NCI-H2227 treated with DMSO at 0.1 percent for 48 hours (cell line): ENCODE measurements at regions not wholly inside any gene's neighbourhood (a gene's known extent, or its start where the extent isn't known, plus 50 kb on each side); places are given as distances from the start of the nearest gene placed in this dataset.
"Not testable (repeated sequence)": the region's sequence is repeated elsewhere in the genome, so short reads cannot be mapped to it uniquely, and the experiment has no call there.

ENCODE experiments used
- DNase-seq: peaks from one replicate; lab custom pipeline; 2025; lab: John Stamatoyannopoulos, UW

- no peak for DNase-seq
Measured at GRCh38 chr5:153257381-153257780, 233.1 kb upstream of the GRIA1 start.

DNA sequence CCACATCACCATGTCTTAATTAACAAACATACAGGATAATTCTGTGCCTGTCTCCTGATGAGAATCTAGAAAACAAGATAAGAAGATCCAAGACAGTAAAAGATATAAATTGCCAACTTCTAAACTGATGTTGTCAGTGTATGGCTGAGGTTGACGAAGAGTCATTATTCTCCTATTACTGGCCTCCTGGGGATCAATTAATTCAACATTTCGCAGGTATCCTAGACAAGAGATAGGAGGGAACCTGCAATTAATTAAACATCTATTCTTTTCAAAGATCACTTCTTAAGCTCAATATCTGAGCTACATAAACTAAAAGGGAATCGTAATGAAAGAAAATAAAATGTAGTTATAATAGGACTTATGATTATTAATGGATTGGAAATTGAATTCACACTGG lies 232.0 kb upstream of the GRIA1 start:
- no peak for DNase-seq

DNA sequence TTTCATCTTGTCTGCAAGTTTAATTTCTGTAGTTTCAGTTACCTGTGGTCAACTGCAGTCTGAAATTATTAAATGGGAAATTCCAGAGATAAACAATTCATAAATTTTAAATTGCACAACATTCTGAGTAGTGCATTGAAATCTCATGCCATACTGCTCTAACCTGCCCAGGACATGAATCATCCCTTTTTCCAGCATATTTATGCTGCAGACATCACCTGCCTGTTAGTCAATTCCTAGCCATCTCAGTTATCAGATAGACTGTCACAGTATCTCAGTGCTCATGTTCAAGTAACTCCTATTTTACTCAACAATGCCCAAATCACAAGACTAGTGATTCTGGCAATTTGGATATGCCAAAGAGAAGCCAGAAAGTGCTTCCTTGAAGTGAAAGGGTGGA lies 223.0 kb upstream of the GRIA1 start:
- DNase-seq: no peak

- DNase-seq: no peak
Measured at GRCh38 chr5:153275695-153276094, 214.8 kb upstream of the GRIA1 start.

- no peak for DNase-seq
Measured at GRCh38 chr5:153276151-153276550, 214.3 kb upstream of the GRIA1 start.

DNA sequence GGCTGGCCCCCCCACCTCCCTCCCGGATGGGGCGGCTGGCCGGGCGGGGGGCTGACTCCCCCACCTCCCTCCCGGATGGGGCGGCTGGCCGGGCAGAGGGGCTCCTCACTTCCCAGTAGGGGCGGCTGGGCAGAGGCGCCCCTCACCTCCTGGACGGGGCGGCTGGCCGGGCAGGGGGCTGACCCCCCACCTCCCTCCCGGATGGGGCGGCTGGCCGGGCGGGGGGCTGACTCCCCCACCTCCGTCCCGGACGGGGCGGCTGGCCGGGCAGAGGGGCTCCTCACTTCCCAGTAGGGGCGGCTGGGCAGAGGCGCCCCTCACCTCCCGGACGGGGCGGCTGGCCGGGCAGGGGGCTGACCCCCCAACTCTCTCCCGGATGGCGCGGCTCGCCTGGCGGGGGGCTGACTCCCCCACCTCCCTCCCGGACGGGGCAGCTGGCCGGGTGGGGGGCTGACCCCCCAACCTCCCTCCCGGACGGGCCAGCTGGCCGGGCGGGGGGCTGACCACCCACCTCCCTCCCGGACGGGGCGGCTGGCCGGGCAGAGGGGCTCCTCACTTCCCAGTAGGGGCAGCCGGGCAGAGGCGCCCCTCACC lies 194.1 kb upstream of the GRIA1 start:
- DNase-seq: not testable (repeated sequence)

GRCh38 chr5:153299891-153300290 lies 190.6 kb upstream of the GRIA1 start:
- no peak for DNase-seq

GRCh38 chr5:153308282-153308681 lies 182.2 kb upstream of the GRIA1 start:
- no peak for DNase-seq

DNA sequence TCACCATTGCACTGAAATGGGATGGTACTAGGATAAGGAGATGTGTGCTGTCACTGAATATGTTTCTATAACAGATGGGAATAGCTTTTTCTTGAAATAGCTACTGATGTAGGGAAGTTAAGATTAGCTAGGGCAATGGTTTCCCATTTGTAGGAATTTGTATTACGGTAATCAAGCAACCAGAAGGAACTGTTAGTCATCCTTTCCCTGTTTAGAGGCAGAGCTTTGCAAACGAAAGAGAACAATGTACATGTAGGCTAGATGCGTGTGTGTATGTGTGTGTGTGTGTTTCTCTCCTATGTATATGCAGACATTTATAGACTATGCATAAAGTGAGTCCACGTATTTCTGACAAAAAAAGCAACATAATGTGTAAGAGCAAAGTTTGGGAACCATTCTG lies 171.9 kb upstream of the GRIA1 start:
- no peak for DNase-seq

DNA sequence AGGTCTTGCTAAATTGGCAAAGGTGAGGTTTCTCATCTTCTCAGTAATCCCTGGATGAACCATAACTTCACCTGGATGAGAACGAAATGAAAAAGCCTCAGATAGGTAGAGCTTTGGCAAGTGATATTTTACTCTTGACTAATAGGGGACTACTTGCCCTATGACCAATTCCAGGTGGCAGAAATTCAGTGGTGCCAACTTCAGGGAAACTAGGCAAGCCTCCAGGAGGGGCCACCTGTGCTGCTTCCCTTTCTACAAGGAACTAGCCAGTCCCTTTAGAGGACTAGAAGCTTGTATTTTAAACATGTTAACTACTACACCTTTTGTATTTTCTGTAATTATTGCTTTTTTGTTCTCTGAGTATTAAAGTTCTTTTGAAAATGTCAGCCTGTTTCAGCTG lies 169.0 kb upstream of the GRIA1 start:
- no peak for DNase-seq

GRCh38 chr5:153340139-153340538 lies 150.3 kb upstream of the GRIA1 start:
- DNase-seq: no peak

DNA sequence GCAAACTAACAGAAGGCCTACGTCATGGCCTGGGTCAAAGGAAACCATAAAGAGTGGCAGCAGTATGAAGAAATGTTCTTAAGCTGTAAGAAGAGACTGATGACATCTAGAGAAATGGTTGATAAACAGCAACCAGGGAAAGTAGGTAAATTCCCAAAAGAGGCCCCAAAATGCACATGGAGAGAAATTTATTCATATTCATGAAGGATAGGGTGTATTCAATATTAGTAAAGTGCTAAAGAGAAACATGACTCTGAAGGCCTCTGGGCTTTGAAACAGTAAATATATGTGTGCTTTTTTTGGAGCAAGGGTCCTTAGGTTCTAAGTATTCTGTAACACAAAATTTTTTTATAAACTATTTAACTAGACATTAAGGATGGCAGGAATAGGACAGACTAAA lies 149.7 kb upstream of the GRIA1 start:
- DNase-seq: no peak

DNA sequence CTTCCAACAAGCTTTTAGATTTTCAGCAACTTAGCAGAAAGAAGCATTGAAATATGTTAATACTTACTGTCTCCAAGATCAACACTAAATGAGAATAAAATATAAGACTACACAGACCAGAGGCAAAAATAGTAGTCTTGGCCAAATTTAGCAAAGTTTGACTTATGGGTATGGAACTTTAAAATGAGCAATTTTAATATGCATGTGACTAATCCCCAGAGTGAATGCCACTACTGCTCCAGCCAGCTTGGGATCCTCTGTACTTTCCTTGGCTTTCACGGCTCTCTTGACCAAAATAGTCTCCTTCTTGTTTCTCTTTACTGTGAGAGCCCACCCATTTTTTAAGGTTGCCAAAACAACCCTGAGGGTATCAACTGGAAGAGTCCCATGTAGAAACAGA lies 148.0 kb upstream of the GRIA1 start:
- no peak for DNase-seq

- no peak for DNase-seq
Measured at GRCh38 chr5:153347611-153348010, 142.9 kb upstream of the GRIA1 start.

- no peak for DNase-seq
Measured at GRCh38 chr5:153350175-153350883, 140.1 kb upstream of the GRIA1 start.

- DNase-seq: peak; percentile 79
Measured at GRCh38 chr5:153352685-153353219, 137.7 kb upstream of the GRIA1 start.

GRCh38 chr5:153357493-153358112 lies 132.9 kb upstream of the GRIA1 start:
- DNase-seq: no peak

GRCh38 chr5:153358315-153358976 lies 132.0 kb upstream of the GRIA1 start:
- DNase-seq: no peak

DNA sequence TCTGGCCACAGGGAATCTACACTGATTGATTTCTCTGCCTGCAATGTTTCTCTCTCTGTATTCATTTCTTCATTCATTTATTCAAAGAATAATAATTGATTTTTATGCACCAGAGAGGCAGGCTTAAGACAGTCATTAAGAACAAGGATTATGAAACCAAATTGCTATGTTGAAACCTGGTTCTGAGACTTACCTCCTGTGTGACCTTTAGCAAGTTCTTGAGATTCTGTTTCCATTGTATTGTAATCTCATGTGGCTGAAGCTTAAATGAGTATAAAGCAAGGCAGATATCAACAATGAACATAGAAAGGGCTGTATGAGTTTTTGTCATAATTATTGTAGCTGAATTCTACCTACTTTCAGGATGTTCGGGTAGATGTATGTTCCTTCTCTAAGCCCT lies 129.6 kb upstream of the GRIA1 start:
- DNase-seq: no peak

- no peak for DNase-seq
Measured at GRCh38 chr5:153361735-153362409, 128.6 kb upstream of the GRIA1 start.

GRCh38 chr5:153365547-153365946 lies 124.9 kb upstream of the GRIA1 start:
- DNase-seq: no peak

DNA sequence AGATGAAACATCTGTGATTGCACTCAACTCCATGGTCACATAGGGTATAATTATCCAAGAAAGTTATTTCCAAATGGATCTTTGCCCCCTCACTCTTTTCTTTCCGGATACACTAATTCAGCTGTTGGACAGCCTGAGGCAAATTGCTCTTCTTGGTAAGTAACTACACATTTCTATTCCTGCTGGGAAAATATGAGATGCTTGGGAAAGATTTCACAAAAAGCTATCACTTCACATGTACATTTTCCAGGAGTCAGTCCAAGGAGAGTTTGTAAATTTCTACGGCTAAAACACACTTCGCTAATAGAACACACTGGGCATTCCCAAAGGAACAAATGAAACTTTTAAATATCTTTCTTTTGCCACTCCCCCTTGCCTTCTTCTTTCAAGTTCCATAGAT lies 123.0 kb upstream of the GRIA1 start:
- DNase-seq: peak; percentile 70
